ENCODE measurements at regions not wholly inside any gene's neighbourhood (a gene's known extent, or its start where the extent isn't known, plus 50 kb on each side); places are given as distances from the start of the nearest gene placed in this dataset.

GRCh38 chr6:137269803-137270202 is 50.6 kb upstream of the IFNGR1 start:
- TF ChIP-seq, protein P1, sequence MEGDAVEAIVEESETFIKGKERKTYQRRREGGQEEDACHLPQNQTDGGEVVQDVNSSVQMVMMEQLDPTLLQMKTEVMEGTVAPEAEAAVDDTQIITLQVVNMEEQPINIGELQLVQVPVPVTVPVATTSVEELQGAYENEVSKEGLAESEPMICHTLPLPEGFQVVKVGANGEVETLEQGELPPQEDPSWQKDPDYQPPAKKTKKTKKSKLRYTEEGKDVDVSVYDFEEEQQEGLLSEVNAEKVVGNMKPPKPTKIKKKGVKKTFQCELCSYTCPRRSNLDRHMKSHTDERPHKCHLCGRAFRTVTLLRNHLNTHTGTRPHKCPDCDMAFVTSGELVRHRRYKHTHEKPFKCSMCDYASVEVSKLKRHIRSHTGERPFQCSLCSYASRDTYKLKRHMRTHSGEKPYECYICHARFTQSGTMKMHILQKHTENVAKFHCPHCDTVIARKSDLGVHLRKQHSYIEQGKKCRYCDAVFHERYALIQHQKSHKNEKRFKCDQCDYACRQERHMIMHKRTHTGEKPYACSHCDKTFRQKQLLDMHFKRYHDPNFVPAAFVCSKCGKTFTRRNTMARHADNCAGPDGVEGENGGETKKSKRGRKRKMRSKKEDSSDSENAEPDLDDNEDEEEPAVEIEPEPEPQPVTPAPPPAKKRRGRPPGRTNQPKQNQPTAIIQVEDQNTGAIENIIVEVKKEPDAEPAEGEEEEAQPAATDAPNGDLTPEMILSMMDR (IDR thresholded peaks at IDR 0.05; ENCODE audit: insufficient read depth, low read depth, low read length), result no peak
- TF ChIP-seq EZH2 (IDR thresholded peaks at IDR 0.05; ENCODE audit: insufficient read depth, low read length), result no peak
